Adrenal gland (tissue), 5 donors: ENCODE measurements at regions not wholly inside any gene's neighbourhood (a gene's known extent, or its start where the extent isn't known, plus 50 kb on each side); places are given as distances from the start of the nearest gene placed in this dataset.

ENCODE experiments used
- CTCF ChIP-seq, 6 experiments: fragments of 450-650 bp in 4 of 6; fragments of 200-600 bp in 2 of 6; sonication (generic) in 1 of 6; IDR thresholded peaks; 1 replicate in 5 of 6; 2 replicates in 1 of 6; pipeline versions ENCODE4 v1.5.1 to v1.8.0; 2016 to 2021; ENCODE audit warnings: antibody characterized with exemption in 6 of 6, mild to moderate bottlenecking in 2 of 6, moderate library complexity in 1 of 6
- POLR2A ChIP-seq, 2 donors: fragments of 450-650 bp; IDR thresholded peaks; one replicate each; pipeline ENCODE4 v1.6.1; 2017; ENCODE audit warnings: antibody characterized with exemption in 2 of 2, mild to moderate bottlenecking in 2 of 2, moderate library complexity in 1 of 2
- donor health status: DM: no; HTN: no; CAD: no.

GRCh38 chr2:216784456-216784855 lies 75.4 kb downstream of the TNP1 start:
- no peak for TF ChIP-seq CTCF (IDR thresholded peaks at IDR 0.05)
- TF ChIP-seq POLR2A (IDR thresholded peaks at IDR 0.05): no peak
